Kidney (tissue), 13 donors: ENCODE measurements at regions not wholly inside any gene's neighbourhood (a gene's known extent, or its start where the extent isn't known, plus 50 kb on each side); places are given as distances from the start of the nearest gene placed in this dataset.

Source experiments
- DNase-seq, 5 donors: peaks; one replicate each; pipeline ENCODE4 v3.0.0-alpha.2; 2013 to 2020
- FAIRE-seq: peaks from 2 replicates; lab custom pipeline; 2012; peaks lifted over from hg19 to GRCh38; lab: Jason Lieb, UNC
- H3K27ac ChIP-seq, 2 donors: one replicate each; pipeline ENCODE4 v1.7.0; 2013; ENCODE audit warnings: low read depth in 2 of 2, low read length in 2 of 2, inconsistent platforms in 1 of 2
- H3K27me3 ChIP-seq: one replicate; pipeline ENCODE4 v1.7.1; 2013; ENCODE audit warnings: low read length, inconsistent platforms; ENCODE audit not compliant: control insufficient read depth, insufficient read depth
- H3K36me3 ChIP-seq, 3 donors: one replicate each; pipeline versions ENCODE4 v1.7.0 to v1.7.1; 2013; ENCODE audit warnings: low read length in 3 of 3, control low read depth in 1 of 3, inconsistent platforms in 1 of 3; ENCODE audit not compliant: insufficient read depth in 3 of 3, control insufficient read depth in 2 of 3
- H3K4me1 ChIP-seq, 3 donors: one replicate each; pipeline versions ENCODE4 v1.7.0 to v1.7.1; 2013; ENCODE audit warnings: low read length in 3 of 3, inconsistent platforms in 1 of 3, low read depth in 1 of 3; ENCODE audit not compliant: control insufficient read depth in 2 of 3, insufficient read depth in 2 of 3
- H3K4me3 ChIP-seq, 3 donors: one replicate each; pipeline versions ENCODE4 v1.7.0 to v1.8.1; 2013; ENCODE audit warnings: low read length in 3 of 3, control low read depth in 1 of 3, inconsistent platforms in 1 of 3
- H3K9ac ChIP-seq, 3 donors: one replicate each; pipeline versions ENCODE4 v1.7.0 to v1.7.1; 2013; ENCODE audit warnings: low read length in 3 of 3, control low read depth in 1 of 3, inconsistent platforms in 1 of 3
- H3K9me3 ChIP-seq, 3 donors: one replicate each; pipeline versions ENCODE4 v1.7.0 to v1.7.1; 2013; ENCODE audit warnings: low read length in 3 of 3, control low read depth in 1 of 3, inconsistent platforms in 1 of 3; ENCODE audit not compliant: control insufficient read depth in 2 of 3, insufficient read depth in 1 of 3
- CTCF ChIP-seq: IDR thresholded peaks from 3 replicates; pipeline ENCODE4 v1.5.1; 2012; ENCODE audit warnings: mild to moderate bottlenecking, moderate library complexity, borderline replicate concordance; ENCODE audit not compliant: insufficient read depth; ENCODE audit errors: extremely low read depth
- intact Hi-C: fragments of 100-400 bp; cut with DNase I; formaldehyde crosslinking; loops from one replicate; pipeline ENCODE4 v1.11.1; 2022
- donor health status: control.
- donor health status: control.
- donor health status: control.
- donor health status: control.
- donor health status: control.
- donor health status: DM: yes; HTN: yes; CAD: no.
- donor health status: Normal renal cell carcinoma (clear cell type).

GRCh38 chr20:11333634-11334033 lies 584.1 kb upstream of the BTBD3 start:
- no peaks in the 10 kb centered on the region for H3K4me1 ChIP-seq
- DNase-seq, result no peak
- H3K27ac ChIP-seq, result no peak overlapping the region
- no peaks in the 10 kb centered on the region for H3K36me3 ChIP-seq
- FAIRE-seq, result peak; percentile 35
- intact Hi-C loops, result no loop called here
- no peak for TF ChIP-seq CTCF
- no peaks in the 10 kb centered on the region for H3K9me3 ChIP-seq
- H3K27me3 ChIP-seq, result no peaks in the 10 kb centered on the region
- H3K4me3 ChIP-seq, result no peak overlapping the region
- no peak overlapping the region for H3K9ac ChIP-seq

- Histone ChIP-seq H3K27me3 (no peaks in the 10 kb centered on the region), H3K27ac (no peak overlapping the region), H3K36me3 (no peaks in the 10 kb centered on the region), H3K9ac (no peak overlapping the region), H3K4me1 (no peaks in the 10 kb centered on the region), H3K9me3 (no peaks in the 10 kb centered on the region), H3K4me3 (no peak overlapping the region)
- TF ChIP-seq CTCF, result no peak
- FAIRE-seq, result no peak
- no peak for DNase-seq
- intact Hi-C loops, result no loop called here
These were observed 580.1 kb upstream of the BTBD3 start for GRCh38 chr20:11337361-11338130.

- Histone ChIP-seq H3K9ac (no peak overlapping the region), H3K4me1 (no peaks in the 10 kb centered on the region), H3K4me3 (no peak overlapping the region), H3K27me3 (no peaks in the 10 kb centered on the region), H3K27ac (no peak overlapping the region), H3K36me3 (no peaks in the 10 kb centered on the region), H3K9me3 (no peaks in the 10 kb centered on the region)
- FAIRE-seq (no peak), DNase-seq (no peak)
- TF ChIP-seq CTCF, result no peak
- intact Hi-C loops, result no loop called here
These were observed 579.0 kb upstream of the BTBD3 start for GRCh38 chr20:11338496-11339306.
